ENCODE measurements at regions not wholly inside any gene's neighbourhood (a gene's known extent, or its start where the extent isn't known, plus 50 kb on each side); places are given as distances from the start of the nearest gene placed in this dataset.
"Not testable (repeated sequence)": the region's sequence is repeated elsewhere in the genome, so short reads cannot be mapped to it uniquely, and the experiment has no call there.

GRCh38 chr18:30622104-30622503 is 420.4 kb downstream of the DSC3 start:
- no peak for DNase-seq

GRCh38 chr18:30618567-30618966 is 424.0 kb downstream of the DSC3 start:
- no peak for DNase-seq

- no peak for DNase-seq
These were observed 426.1 kb downstream of the DSC3 start for GRCh38 chr18:30616414-30616813.

DNA sequence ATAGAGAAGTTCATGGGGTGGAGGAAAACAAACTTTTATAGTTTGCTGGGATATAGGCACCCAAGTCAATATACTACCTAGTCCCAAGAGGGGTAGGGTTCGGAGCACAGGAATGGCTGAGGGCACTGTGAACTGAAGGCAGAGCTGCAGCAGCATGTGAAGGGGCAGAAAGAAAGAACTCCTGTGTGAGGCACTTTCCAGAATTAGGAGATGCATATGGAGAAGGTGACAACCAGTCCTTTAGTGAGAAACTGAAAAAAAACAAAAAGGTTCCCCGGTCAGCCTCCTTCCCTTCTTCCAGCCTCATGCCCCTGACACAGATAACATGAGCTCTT is 429.1 kb downstream of the DSC3 start:
- no peak for DNase-seq

DNA sequence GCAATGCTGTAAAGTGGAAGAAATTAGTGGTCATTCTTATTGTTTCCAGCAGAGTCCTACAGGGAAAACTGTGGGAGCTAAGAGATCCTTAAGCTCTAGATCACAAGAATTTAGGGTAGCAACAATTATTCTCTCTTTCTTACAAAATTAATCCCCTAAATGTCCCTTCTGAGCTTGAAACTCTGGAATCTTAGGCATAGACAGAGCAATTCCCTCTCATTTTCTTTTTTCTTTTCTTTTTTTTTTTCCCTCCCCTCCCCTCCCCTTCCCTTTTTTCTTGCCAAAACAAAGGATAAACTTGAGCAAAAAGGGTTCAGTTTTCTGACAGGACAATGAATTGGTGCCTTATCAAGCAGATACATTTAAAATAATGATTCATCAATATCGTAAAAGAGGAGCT is 441.0 kb downstream of the DSC3 start:
- DNase-seq: no peak

DNA sequence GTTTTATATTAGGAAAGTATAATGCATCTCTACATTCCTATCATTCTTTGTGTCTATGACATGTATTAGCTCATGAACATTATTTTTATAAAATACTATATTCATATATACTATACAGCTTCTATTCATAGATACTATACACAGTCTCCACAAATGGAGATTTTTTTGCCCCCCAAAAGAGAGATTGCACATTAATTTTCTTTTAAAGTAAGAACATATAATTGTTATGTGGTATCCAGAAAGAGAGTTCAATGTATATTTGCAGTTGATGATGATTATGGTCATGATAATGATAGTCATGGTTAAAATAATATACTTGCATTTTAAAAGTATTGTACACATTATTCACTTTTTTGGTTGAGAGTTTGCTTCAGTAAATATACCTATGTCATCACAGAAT is 445.3 kb downstream of the DSC3 start:
- no peak for DNase-seq

GRCh38 chr18:30596635-30597034 is 445.9 kb downstream of the DSC3 start:
- DNase-seq: no peak

GRCh38 chr18:30595942-30596341 is 446.6 kb downstream of the DSC3 start:
- no peak for DNase-seq

GRCh38 chr18:30594911-30595310 is 447.6 kb downstream of the DSC3 start:
- DNase-seq: not testable (repeated sequence)

- DNase-seq: no peak
These were observed 451.1 kb downstream of the DSC3 start for GRCh38 chr18:30591462-30591861.

DNA sequence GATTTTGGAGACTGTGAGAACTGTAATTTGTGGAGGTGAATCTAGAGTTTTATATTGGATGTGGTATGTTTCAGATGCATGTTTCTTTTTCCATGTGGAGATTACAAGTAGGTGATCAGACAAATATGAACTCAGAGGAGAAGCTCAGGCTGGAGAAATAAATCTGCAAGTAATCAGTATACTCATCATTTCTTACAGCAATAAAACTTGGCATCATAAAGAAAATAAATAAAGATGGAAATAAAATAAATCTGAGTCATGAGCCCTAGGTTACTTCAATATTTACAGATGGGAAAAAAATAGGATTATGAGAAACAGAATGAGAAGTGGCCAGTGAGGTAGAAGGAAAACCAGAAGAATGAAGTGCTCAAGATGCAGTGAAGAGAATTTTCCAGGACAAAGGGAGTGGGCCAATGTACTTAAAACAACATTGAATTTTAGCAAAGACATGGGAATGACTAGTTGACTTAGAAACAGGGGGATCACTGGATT is 453.8 kb downstream of the DSC3 start:
- no peak for DNase-seq

GRCh38 chr18:30583768-30584167 is 458.8 kb downstream of the DSC3 start:
- no peak for DNase-seq

DNA sequence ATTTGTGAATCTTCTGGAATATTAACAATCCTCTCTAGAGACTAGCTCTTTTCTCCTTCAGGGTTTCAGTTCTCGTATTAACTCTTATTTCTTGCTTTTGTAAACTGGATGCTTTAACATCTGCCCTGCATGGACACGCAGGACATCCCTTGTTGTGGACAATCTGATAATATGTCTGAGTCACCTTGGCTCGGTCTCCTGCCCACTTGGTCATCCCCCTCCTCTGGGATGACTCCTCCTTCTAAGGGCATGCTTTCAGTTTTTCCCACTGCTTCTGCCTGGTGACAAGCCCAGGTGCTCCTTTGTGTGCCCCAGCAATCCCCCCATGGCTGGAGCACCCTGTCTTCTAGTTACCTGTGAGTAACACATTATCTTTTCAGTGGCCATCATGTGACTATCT is 460.5 kb downstream of the DSC3 start:
- DNase-seq: no peak

- DNase-seq: no peak
These were observed 463.8 kb downstream of the DSC3 start for GRCh38 chr18:30578707-30579106.

DNA sequence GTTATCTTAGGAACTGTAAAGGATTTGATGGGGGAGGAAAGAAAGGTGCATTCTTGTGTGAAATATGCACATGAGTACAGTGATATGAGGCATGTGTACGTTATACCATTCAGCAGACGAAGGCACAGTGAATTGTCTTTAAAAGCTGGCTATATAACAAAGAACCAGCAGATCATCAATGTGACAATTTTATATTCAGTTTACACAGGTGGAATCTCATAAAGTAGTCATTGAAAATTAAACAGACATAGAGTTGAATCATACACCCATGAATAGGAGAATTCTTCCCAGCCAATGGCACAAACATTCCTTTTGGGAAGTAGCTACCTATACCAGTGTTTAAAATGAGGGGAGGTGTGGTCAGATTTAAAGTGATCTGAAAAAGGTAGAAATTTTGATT is 470.3 kb downstream of the DSC3 start:
- DNase-seq: no peak

DNA sequence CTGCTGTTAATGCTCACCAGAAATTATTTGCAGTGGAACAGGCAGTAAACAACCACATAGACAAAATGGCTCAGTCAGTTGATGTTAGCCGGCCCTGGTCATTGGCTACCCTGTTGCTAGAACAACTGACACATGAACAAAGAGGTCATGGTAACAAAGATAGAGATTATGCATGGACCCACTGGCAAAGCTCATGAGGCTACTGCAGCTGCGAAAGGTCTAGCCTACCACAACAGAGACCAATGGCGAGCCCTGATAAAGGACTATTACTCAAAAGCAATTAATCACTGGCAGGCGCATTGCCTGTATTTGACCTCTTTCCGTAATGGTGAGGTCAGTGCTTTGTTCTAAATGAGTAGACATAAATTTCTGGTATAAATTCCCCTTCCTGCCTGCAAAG is 474.2 kb downstream of the DSC3 start:
- no peak for DNase-seq

- DNase-seq: no peak
These were observed 475.7 kb downstream of the DSC3 start for GRCh38 chr18:30566877-30567276.

- DNase-seq: no peak
These were observed 480.3 kb downstream of the DSC3 start for GRCh38 chr18:30562231-30562630.

DNA sequence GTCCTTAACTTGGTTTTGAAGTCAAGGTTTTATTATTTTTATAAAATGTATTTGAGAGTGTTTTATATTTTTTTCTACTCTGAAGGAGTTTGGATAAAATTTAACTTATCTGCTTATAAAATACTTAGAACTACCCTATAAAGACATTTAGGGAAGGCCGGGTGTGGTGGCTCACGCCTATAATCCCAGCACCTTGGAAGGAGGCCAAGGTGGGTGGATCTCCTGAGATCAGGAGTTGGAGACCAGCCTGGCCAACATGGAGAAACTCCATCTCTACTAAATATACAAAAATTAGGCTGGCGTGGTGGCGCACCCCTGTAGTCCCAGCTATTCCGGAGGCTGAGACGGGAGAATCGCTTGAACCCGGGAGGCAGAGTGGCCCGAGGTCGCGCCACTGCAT is 486.4 kb downstream of the DSC3 start:
- no peak for DNase-seq

DNA sequence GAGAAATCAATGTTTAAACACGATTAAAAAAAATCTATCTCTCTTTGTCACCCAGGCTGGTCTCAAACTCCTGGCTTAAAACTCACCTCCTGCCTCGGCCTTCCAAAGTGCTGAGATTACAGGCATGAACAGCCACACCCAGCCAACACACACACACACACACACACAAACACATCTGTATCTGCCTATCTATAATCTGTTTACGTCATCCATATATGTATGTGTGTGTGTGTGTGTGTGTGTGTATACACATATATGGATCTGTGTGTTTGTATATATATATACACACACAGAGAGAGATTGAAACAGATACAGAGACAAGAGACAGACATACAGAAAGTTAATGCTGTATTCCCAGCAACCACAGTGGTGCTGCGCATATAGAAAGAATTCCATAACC is 497.1 kb downstream of the DSC3 start:
- no peak for DNase-seq

GRCh38 chr18:30544141-30544540 is 498.4 kb downstream of the DSC3 start:
- DNase-seq: no peak

DNA sequence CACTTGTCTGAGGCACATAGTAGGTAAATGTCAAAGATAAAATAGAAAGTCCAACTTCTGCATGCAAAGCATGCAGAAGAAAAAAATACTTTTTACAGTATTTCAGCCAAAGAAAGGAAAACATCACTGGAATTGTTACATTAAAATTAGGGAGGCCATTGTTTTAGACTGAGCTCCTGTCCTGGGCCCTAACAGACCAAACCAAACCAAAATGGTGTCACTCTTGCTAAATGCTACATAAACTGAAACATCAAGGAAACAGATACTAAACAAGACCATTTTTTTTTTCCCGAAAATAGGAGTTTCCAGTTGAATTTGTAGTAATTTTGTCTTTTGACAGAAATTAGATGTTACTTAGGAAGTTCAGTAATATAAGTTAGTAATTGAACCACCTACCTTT is 508.8 kb downstream of the DSC3 start:
- no peak for DNase-seq

- DNase-seq: no peak
These were observed 514.6 kb downstream of the DSC3 start for GRCh38 chr18:30527917-30528316.

GRCh38 chr18:30527226-30527625 is 515.3 kb downstream of the DSC3 start:
- no peak for DNase-seq

- DNase-seq: no peak
These were observed 520.1 kb downstream of the DSC3 start for GRCh38 chr18:30522288-30522929.

DNA sequence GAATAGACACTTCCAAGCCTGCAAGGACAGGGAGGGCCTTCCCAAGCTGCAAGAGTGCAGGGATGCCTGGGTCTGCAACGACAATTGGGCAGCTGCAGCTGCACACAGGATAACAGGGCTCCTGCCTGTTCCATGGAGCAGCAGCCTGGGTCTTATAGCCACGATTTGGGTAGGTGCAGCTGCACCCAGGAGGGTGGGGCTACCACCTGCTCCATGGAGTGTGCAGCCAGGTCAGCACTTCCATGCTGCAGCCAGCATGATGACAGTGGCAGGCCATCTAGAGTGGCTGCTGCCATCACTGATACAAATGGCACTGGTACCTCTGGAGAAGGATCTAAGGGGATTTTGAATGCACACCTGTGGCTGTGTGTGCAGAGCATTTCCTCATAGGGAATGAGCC is 528.5 kb downstream of the DSC3 start:
- no peak for DNase-seq

Data from retina (tissue), 1 donor.